HUES6 (cell line): ENCODE measurements at regions not wholly inside any gene's neighbourhood (a gene's known extent, or its start where the extent isn't known, plus 50 kb on each side); places are given as distances from the start of the nearest gene placed in this dataset.

Experiments
- H3K27ac ChIP-seq: 2 replicates; pipeline ENCODE4 v1.7.0; 2013; ENCODE audit warnings: low read depth, mild to moderate bottlenecking, low read length, inconsistent platforms
- H3K27me3 ChIP-seq: 2 replicates; pipeline ENCODE4 v1.6.1; 2013; ENCODE audit warnings: low read length; ENCODE audit not compliant: control insufficient read depth, insufficient read depth
- H3K36me3 ChIP-seq: 2 replicates; pipeline ENCODE4 v1.6.1; 2013; ENCODE audit warnings: low read length; ENCODE audit not compliant: control insufficient read depth, insufficient read depth
- H3K4me1 ChIP-seq: 2 replicates; pipeline ENCODE4 v1.6.1; 2013; ENCODE audit warnings: low read length; ENCODE audit not compliant: control insufficient read depth, insufficient read depth
- H3K4me3 ChIP-seq: 2 replicates; pipeline ENCODE4 v1.5.1; 2013; ENCODE audit warnings: low read depth, low read length
- H3K9ac ChIP-seq: one replicate; pipeline ENCODE4 v1.6.1; 2013; ENCODE audit warnings: mild to moderate bottlenecking, low read length
- H3K9me3 ChIP-seq: 2 replicates; pipeline ENCODE4 v1.6.1; 2013; ENCODE audit warnings: low read depth, low read length; ENCODE audit not compliant: control insufficient read depth, insufficient read depth

- H3K36me3 ChIP-seq = no peaks in the 10 kb centered on the region
- H3K9ac ChIP-seq = no peak overlapping the region
- H3K9me3 ChIP-seq = no peaks in the 10 kb centered on the region
- no peak overlapping the region for H3K4me3 ChIP-seq
- no peaks in the 10 kb centered on the region for H3K27me3 ChIP-seq
- H3K27ac ChIP-seq = no peak overlapping the region
- no peaks in the 10 kb centered on the region for H3K4me1 ChIP-seq
Observed at GRCh38 chr3:159077860-159078259, 276.0 kb downstream of the MFSD1 start.

- H3K27ac ChIP-seq = no peak overlapping the region
- no peaks in the 10 kb centered on the region for H3K27me3 ChIP-seq
- no peaks in the 10 kb centered on the region for H3K36me3 ChIP-seq
- no peaks in the 10 kb centered on the region for H3K4me1 ChIP-seq
- H3K4me3 ChIP-seq = no peak overlapping the region
- no peaks in the 10 kb centered on the region for H3K9me3 ChIP-seq
- H3K9ac ChIP-seq = no peak overlapping the region
Observed at GRCh38 chr3:159080256-159080655, 278.4 kb downstream of the MFSD1 start.

- Histone ChIP-seq H3K27ac (no peak overlapping the region), H3K4me1 (no peaks in the 10 kb centered on the region)
Observed at GRCh38 chr3:159080821-159081220, 279.0 kb downstream of the MFSD1 start.

GRCh38 chr3:159082519-159082918, 280.7 kb downstream of the MFSD1 start:
- Histone ChIP-seq H3K4me3 (no peak overlapping the region), H3K27me3 (no peaks in the 10 kb centered on the region), H3K9ac (no peak overlapping the region), H3K36me3 (no peaks in the 10 kb centered on the region), H3K27ac (no peak overlapping the region), H3K4me1 (no peaks in the 10 kb centered on the region), H3K9me3 (no peaks in the 10 kb centered on the region)

More at GRCh38 chr3:159080821-159081220, 279.0 kb downstream of the MFSD1 start:
- Histone ChIP-seq H3K27me3 (no peaks in the 10 kb centered on the region), H3K4me3 (no peak overlapping the region), H3K9ac (no peak overlapping the region), H3K9me3 (no peaks in the 10 kb centered on the region), H3K36me3 (no peaks in the 10 kb centered on the region)

GRCh38 chr3:159091936-159092335, 290.1 kb downstream of the MFSD1 start:
- Histone ChIP-seq H3K27ac (no peak overlapping the region), H3K9me3 (0 out of 2 replicates have a peak, but pooled peaks cover 4% of the 10 kb centered on the region), H3K36me3 (no peaks in the 10 kb centered on the region), H3K4me3 (no peak overlapping the region), H3K4me1 (no peaks in the 10 kb centered on the region), H3K27me3 (no peaks in the 10 kb centered on the region), H3K9ac (no peak overlapping the region)

GRCh38 chr3:159102001-159102400, 300.1 kb downstream of the MFSD1 start:
- Histone ChIP-seq H3K4me1 (no peaks in the 10 kb centered on the region), H3K27ac (no peak overlapping the region), H3K27me3 (no peaks in the 10 kb centered on the region), H3K4me3 (no peak overlapping the region), H3K36me3 (no peaks in the 10 kb centered on the region), H3K9me3 (peaks cover 4% of the 10 kb centered on the region; the same call in 1 of the 2 replicates), H3K9ac (no peak overlapping the region)

GRCh38 chr3:159112724-159113123, 310.9 kb downstream of the MFSD1 start:
- Histone ChIP-seq H3K9ac (no peak overlapping the region), H3K4me3 (no peak overlapping the region), H3K36me3 (no peaks in the 10 kb centered on the region), H3K27me3 (no peaks in the 10 kb centered on the region), H3K9me3 (no peaks in the 10 kb centered on the region), H3K27ac (no peak overlapping the region), H3K4me1 (no peaks in the 10 kb centered on the region)

- no peaks in the 10 kb centered on the region for H3K9me3 ChIP-seq
- H3K27ac ChIP-seq = no peak overlapping the region
- H3K27me3 ChIP-seq = no peaks in the 10 kb centered on the region
- H3K9ac ChIP-seq = no peak overlapping the region
- no peak overlapping the region for H3K4me3 ChIP-seq
- H3K36me3 ChIP-seq = no peaks in the 10 kb centered on the region
- H3K4me1 ChIP-seq = no peaks in the 10 kb centered on the region
Observed at GRCh38 chr3:159113221-159113875, 311.5 kb downstream of the MFSD1 start.

- Histone ChIP-seq H3K27ac (no peak overlapping the region), H3K4me3 (no peak overlapping the region), H3K9me3 (no peaks in the 10 kb centered on the region)
Observed at GRCh38 chr3:159114582-159114981, 312.7 kb downstream of the MFSD1 start.

GRCh38 chr3:159123877-159124276, 322.0 kb downstream of the MFSD1 start:
- H3K9me3 ChIP-seq = no peaks in the 10 kb centered on the region
- H3K36me3 ChIP-seq = no peaks in the 10 kb centered on the region
- H3K4me1 ChIP-seq = no peaks in the 10 kb centered on the region
- H3K9ac ChIP-seq = no peak overlapping the region
- no peak overlapping the region for H3K27ac ChIP-seq
- no peak overlapping the region for H3K4me3 ChIP-seq
- H3K27me3 ChIP-seq = no peaks in the 10 kb centered on the region

More at GRCh38 chr3:159114582-159114981, 312.7 kb downstream of the MFSD1 start:
- Histone ChIP-seq H3K9ac (no peak overlapping the region), H3K27me3 (no peaks in the 10 kb centered on the region), H3K4me1 (no peaks in the 10 kb centered on the region), H3K36me3 (no peaks in the 10 kb centered on the region)

- no peaks in the 10 kb centered on the region for H3K9me3 ChIP-seq
- no peaks in the 10 kb centered on the region for H3K36me3 ChIP-seq
- H3K9ac ChIP-seq = no peak overlapping the region
- H3K27ac ChIP-seq = no peak overlapping the region
- H3K4me1 ChIP-seq = no peaks in the 10 kb centered on the region
- H3K27me3 ChIP-seq = no peaks in the 10 kb centered on the region
- no peak overlapping the region for H3K4me3 ChIP-seq
Observed at GRCh38 chr3:159126261-159127020, 324.6 kb downstream of the MFSD1 start.
